K562 (cell line): ENCODE measurements at regions not wholly inside any gene's neighbourhood (a gene's known extent, or its start where the extent isn't known, plus 50 kb on each side); places are given as distances from the start of the nearest gene placed in this dataset.

ENCODE experiments used
- ATAC-seq: fragments of 200-7000 bp; cut with Tn5 transposase; 3 replicates; pipeline ENCODE4 v1.9.1; 2020; ENCODE audit warnings: moderate library complexity
- BruUV-seq: library from RNA; stranded (reverse); fragments of 400-500 nt; replicated peaks from 2 replicates; lab custom pipeline; 2021; lab: Mats Ljungman, UMichigan
- CTCF ChIA-PET: fragments of 300-600 bp; formaldehyde crosslinking; extraction: SDS; loops from one replicate; lab custom pipeline; 2021; ENCODE audit warnings: low intra/inter-chr PET ratio; lab: Yijun Ruan, JAX
- POLR2A ChIA-PET: fragments of 300-600, 350-650 bp; sonication (Branson Sonifier 250); formaldehyde crosslinking; extraction: SDS; loops from one replicate; lab custom pipeline; 2021; ENCODE audit warnings: antibody characterized with exemption, inconsistent platforms; lab: Yijun Ruan, JAX
- DNase-seq, 4 experiments: peaks; one replicate each; pipeline versions ENCODE4 v3.0.0 to v3.0.0-alpha.2; 2011 to 2018; ENCODE audit warnings: low spot score in 3 of 4, mixed read lengths in 3 of 4; ENCODE audit errors: extremely low read depth in 1 of 4
- FAIRE-seq: peaks from 2 replicates; lab custom pipeline; 2011; peaks lifted over from hg19 to GRCh38; lab: Jason Lieb, UNC
- H2AFZ ChIP-seq: 2 replicates; pipeline ENCODE4 v1.6.0; 2011; ENCODE audit warnings: low read depth, low read length, control low read depth, inconsistent platforms
- H3K27ac ChIP-seq: fragments of 200-600 bp; 3 replicates; pipeline ENCODE4 v1.8.0; 2011; ENCODE audit warnings: low read depth, mild to moderate bottlenecking, control low read depth, inconsistent platforms, low read length, moderate library complexity, mixed read lengths; ENCODE audit errors: extremely low read depth
- H3K27me3 ChIP-seq, 2 experiments: fragments of 300-600 bp in 1 of 2; 2 replicates in 1 of 2; 3 replicates in 1 of 2; pipeline versions ENCODE4 v1.6.0 to v1.8.0; 2011; ENCODE audit warnings: inconsistent platforms in 2 of 2, low read length in 2 of 2, mild to moderate bottlenecking in 1 of 2, mixed read lengths in 1 of 2, moderate library complexity in 1 of 2; ENCODE audit not compliant: control insufficient read depth in 2 of 2, insufficient read depth in 2 of 2
- H3K36me3 ChIP-seq: fragments of 300-600 bp; 3 replicates; pipeline ENCODE4 v1.8.0; 2011; ENCODE audit warnings: mild to moderate bottlenecking, low read length, inconsistent platforms; ENCODE audit not compliant: control insufficient read depth, insufficient read depth
- H3K4me1 ChIP-seq, 2 experiments: fragments of 200-600 bp in 1 of 2; replicated peaks in 1 of 2; 2 replicates in 1 of 2; 3 replicates in 1 of 2; pipeline versions ENCODE4 v1.5.1 to v1.8.0; 2011; ENCODE audit warnings: inconsistent platforms in 2 of 2, low read length in 2 of 2, mild to moderate bottlenecking in 1 of 2, mixed read lengths in 1 of 2, moderate library complexity in 1 of 2; ENCODE audit not compliant: control insufficient read depth in 2 of 2, insufficient read depth in 2 of 2
- H3K4me2 ChIP-seq: 2 replicates; pipeline ENCODE4 v1.6.1; 2011; ENCODE audit warnings: low read length, control low read depth, inconsistent platforms, mixed read lengths; ENCODE audit not compliant: insufficient read depth
- H3K4me3 ChIP-seq: fragments of 200-600 bp; sonication (generic), shearing (Covaris generic); 2 replicates; pipeline ENCODE4 v1.5.1; 2016; ENCODE audit warnings: control low read depth, inconsistent platforms
- H3K79me2 ChIP-seq: fragments of 200-600 bp; 3 replicates; pipeline ENCODE4 v1.8.0; 2011; ENCODE audit warnings: low read length, inconsistent platforms; ENCODE audit not compliant: control insufficient read depth, insufficient read depth
- H3K9ac ChIP-seq, 2 experiments: 2 replicates each; pipeline versions ENCODE4 v1.6.0 to v1.6.1; 2011; ENCODE audit warnings: low read depth in 2 of 2, low read length in 2 of 2, control low read depth in 1 of 2, inconsistent platforms in 1 of 2, mild to moderate bottlenecking in 1 of 2, mixed read lengths in 1 of 2; ENCODE audit not compliant: insufficient read depth in 1 of 2
- H3K9me1 ChIP-seq: one replicate; pipeline ENCODE4 v1.6.0; 2011; ENCODE audit warnings: inconsistent platforms, mild to moderate bottlenecking, low read length, moderate library complexity; ENCODE audit not compliant: control insufficient read depth, insufficient read depth
- H3K9me3 ChIP-seq: replicated peaks from 2 replicates; pipeline ENCODE4 v1.5.1; 2011; ENCODE audit warnings: low read depth, low read length, inconsistent platforms; ENCODE audit not compliant: control insufficient read depth, insufficient read depth
- H4K20me1 ChIP-seq: replicated peaks from 2 replicates; pipeline ENCODE4 v1.6.1; 2011; ENCODE audit warnings: low read length, inconsistent platforms, mixed read lengths; ENCODE audit not compliant: control insufficient read depth, insufficient read depth
- DMBX1 ChIP-seq: fragments of 250-450 bp; sonication (Bioruptor Pico); IDR thresholded peaks from 2 replicates; pipeline ENCODE4 v1.8.0; 2022; ENCODE audit warnings: inconsistent platforms, mild to moderate bottlenecking, moderate library complexity, borderline replicate concordance
- NR2C2 ChIP-seq, 2 experiments: fragments of 200-800 bp in 1 of 2; sonication (Bioruptor generic) in 1 of 2; sonication (generic) in 1 of 2; formaldehyde crosslinking in 1 of 2; IDR thresholded peaks; 2 replicates each; pipeline versions ENCODE4 v1.6.1 to v1.8.0; 2016 to 2022; ENCODE audit warnings: mild to moderate bottlenecking in 1 of 2, missing compliant biosample characterization in 1 of 2, missing genetic modification characterization in 1 of 2, missing genetic modification reagents in 1 of 2
- SRSF1 ChIP-seq: fragments of 200-400 bp; formaldehyde crosslinking; IDR thresholded peaks from 2 replicates; pipeline ENCODE4 v1.6.1; 2017; ENCODE audit warnings: mild to moderate bottlenecking, low read depth, low read length, moderate library complexity
- TAL1 ChIP-seq: fragments of 450-650 bp; IDR thresholded peaks from 2 replicates; pipeline ENCODE4 v1.6.1; 2016; ENCODE audit warnings: mild to moderate bottlenecking
- ZZZ3 ChIP-seq: fragments of 450-650 bp; IDR thresholded peaks from 2 replicates; pipeline ENCODE4 v1.6.1; 2016; ENCODE audit warnings: antibody characterized with exemption, mild to moderate bottlenecking, moderate library complexity
- WGBS: fragments of 100-300 bp; shearing (Covaris generic); methylation state at CpG from one replicate; pipeline ENCODE4 v1.1.6; 2016; ENCODE audit warnings: low coverage, mixed read lengths; ENCODE audit not compliant: insufficient coverage; ENCODE audit errors: missing lambda C conversion rate; 5-methylcytosine and 5-hydroxymethylcytosine counted together
- in situ Hi-C: fragments of 300-500 bp; cut with MboI; formaldehyde crosslinking; loops from 4 replicates; pipeline ENCODE4 v1.15.0; 2018; ENCODE audit warnings: inconsistent platforms, mixed read lengths
- intact Hi-C: fragments of 100-400 bp; cut with micrococcal nuclease; formaldehyde crosslinking; loops from 2 replicates; pipeline ENCODE4 v1.14.2; 2022
- TF ChIP-seq, protein P1 (sequence below): fragments of 450-650 bp; formaldehyde crosslinking; IDR thresholded peaks from 2 replicates; pipeline ENCODE4 v1.4.0; 2020; ENCODE audit warnings: mild to moderate bottlenecking, moderate library complexity
- TF ChIP-seq, protein P2 (sequence below): fragments of 250-450 bp; sonication (Bioruptor Pico); IDR thresholded peaks from 2 replicates; pipeline ENCODE4 v1.4.0; 2020
- TF ChIP-seq, protein P3 (sequence below), 2 experiments: fragments of 150-350 bp in 1 of 2; IDR thresholded peaks; 2 replicates each; pipeline ENCODE4 v1.6.1; 2012 to 2016; ENCODE audit warnings: low read depth in 2 of 2, low read length in 2 of 2, mild to moderate bottlenecking in 1 of 2, moderate library complexity in 1 of 2

DNA sequence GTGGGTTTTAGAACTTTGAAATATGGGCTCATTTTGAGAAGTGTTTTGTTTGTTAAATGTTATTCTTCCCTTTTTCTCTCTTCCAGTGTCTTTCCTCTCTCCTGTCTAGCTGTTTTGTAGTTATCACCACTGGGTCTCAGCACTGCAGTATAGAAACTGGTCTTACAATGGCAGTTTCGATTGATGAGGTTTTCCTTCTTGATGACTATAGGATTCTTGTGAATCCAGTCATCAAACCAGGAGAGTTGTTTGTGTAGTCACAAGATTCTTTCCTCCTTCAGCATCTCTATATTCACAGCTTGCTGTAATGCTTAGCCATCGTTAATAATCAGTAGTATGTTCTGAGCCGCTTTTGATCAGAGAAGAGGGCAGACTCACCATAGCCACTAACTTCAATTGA lies 172.3 kb downstream of the OGFRL1 start (continued):
- TF ChIP-seq NR2C2 (CRISPR knock-in tag; IDR thresholded peaks at IDR 0.05) (no peak), NR2C2 (tag; IDR thresholded peaks at IDR 0.05) (no peak), ZZZ3 (no peak)

DNA sequence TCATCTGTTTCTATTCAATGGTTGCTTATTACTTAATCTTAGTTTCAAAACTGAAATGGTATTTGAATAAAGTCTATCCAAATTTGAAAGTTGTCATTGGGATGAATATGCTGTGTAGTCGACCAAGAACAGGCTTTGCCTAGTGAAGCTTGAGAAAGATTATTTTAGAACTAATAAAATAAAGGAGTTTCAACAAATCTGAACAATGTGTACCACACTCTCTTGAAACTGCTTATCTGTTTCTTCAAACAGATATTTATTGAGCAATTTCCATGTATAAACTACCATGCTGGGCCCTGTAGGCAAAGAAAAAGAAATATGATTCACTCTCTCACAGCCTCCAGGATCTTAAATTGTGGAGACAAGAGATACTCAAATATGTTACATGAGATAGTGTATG lies 174.4 kb downstream of the OGFRL1 start:
- no peak for DNase-seq
- no TSS peak for BruUV-seq
- H3K4me1 ChIP-seq, result no peaks in the 10 kb centered on the region
- WGBS, result 0% methylated on average over 1 of the region's 1 CpG
- H4K20me1 ChIP-seq, result no peaks in the 10 kb centered on the region
- ChIA-PET CTCF (no interaction called here), POLR2A (no interaction called here)
- no peak overlapping the region for H3K4me2 ChIP-seq
- no peaks in the 10 kb centered on the region for H3K79me2 ChIP-seq
- no peak overlapping the region for H3K4me3 ChIP-seq
- H3K36me3 ChIP-seq, result no peaks in the 10 kb centered on the region
- in situ Hi-C loops, result no loop called here
- no peak for ATAC-seq
- no peak overlapping the region for H3K27ac ChIP-seq
- no peak overlapping the region for H2AFZ ChIP-seq
- no peak overlapping the region for H3K9ac ChIP-seq
- no peak for FAIRE-seq
- no peaks in the 10 kb centered on the region for H3K27me3 ChIP-seq
- no peaks in the 10 kb centered on the region for H3K9me3 ChIP-seq
- no peaks in the 10 kb centered on the region for H3K9me1 ChIP-seq
- intact Hi-C loops, result no loop called here
- TF ChIP-seq DMBX1 (CRISPR knock-in tag), result no peak
- TF ChIP-seq TAL1, result no peak
- TF ChIP-seq, protein P1, sequence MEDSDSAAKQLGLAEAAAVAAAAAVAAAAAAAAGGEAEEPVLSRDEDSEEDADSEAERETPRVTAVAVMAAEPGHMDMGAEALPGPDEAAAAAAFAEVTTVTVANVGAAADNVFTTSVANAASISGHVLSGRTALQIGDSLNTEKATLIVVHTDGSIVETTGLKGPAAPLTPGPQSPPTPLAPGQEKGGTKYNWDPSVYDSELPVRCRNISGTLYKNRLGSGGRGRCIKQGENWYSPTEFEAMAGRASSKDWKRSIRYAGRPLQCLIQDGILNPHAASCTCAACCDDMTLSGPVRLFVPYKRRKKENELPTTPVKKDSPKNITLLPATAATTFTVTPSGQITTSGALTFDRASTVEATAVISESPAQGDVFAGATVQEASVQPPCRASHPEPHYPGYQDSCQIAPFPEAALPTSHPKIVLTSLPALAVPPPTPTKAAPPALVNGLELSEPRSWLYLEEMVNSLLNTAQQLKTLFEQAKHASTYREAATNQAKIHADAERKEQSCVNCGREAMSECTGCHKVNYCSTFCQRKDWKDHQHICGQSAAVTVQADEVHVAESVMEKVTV, result no peak
- TF ChIP-seq, protein P2, sequence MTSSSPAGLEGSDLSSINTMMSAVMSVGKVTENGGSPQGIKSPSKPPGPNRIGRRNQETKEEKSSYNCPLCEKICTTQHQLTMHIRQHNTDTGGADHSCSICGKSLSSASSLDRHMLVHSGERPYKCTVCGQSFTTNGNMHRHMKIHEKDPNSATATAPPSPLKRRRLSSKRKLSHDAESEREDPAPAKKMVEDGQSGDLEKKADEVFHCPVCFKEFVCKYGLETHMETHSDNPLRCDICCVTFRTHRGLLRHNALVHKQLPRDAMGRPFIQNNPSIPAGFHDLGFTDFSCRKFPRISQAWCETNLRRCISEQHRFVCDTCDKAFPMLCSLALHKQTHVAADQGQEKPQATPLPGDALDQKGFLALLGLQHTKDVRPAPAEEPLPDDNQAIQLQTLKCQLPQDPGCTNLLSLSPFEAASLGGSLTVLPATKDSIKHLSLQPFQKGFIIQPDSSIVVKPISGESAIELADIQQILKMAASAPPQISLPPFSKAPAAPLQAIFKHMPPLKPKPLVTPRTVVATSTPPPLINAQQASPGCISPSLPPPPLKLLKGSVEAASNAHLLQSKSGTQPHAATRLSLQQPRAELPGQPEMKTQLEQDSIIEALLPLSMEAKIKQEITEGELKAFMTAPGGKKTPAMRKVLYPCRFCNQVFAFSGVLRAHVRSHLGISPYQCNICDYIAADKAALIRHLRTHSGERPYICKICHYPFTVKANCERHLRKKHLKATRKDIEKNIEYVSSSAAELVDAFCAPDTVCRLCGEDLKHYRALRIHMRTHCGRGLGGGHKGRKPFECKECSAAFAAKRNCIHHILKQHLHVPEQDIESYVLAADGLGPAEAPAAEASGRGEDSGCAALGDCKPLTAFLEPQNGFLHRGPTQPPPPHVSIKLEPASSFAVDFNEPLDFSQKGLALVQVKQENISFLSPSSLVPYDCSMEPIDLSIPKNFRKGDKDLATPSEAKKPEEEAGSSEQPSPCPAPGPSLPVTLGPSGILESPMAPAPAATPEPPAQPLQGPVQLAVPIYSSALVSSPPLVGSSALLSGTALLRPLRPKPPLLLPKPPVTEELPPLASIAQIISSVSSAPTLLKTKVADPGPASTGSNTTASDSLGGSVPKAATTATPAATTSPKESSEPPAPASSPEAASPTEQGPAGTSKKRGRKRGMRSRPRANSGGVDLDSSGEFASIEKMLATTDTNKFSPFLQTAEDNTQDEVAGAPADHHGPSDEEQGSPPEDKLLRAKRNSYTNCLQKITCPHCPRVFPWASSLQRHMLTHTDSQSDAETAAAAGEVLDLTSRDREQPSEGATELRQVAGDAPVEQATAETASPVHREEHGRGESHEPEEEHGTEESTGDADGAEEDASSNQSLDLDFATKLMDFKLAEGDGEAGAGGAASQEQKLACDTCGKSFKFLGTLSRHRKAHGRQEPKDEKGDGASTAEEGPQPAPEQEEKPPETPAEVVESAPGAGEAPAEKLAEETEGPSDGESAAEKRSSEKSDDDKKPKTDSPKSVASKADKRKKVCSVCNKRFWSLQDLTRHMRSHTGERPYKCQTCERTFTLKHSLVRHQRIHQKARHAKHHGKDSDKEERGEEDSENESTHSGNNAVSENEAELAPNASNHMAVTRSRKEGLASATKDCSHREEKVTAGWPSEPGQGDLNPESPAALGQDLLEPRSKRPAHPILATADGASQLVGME (CRISPR knock-in tag), result no peak
- TF ChIP-seq SRSF1, result no peak
- TF ChIP-seq, protein P3, sequence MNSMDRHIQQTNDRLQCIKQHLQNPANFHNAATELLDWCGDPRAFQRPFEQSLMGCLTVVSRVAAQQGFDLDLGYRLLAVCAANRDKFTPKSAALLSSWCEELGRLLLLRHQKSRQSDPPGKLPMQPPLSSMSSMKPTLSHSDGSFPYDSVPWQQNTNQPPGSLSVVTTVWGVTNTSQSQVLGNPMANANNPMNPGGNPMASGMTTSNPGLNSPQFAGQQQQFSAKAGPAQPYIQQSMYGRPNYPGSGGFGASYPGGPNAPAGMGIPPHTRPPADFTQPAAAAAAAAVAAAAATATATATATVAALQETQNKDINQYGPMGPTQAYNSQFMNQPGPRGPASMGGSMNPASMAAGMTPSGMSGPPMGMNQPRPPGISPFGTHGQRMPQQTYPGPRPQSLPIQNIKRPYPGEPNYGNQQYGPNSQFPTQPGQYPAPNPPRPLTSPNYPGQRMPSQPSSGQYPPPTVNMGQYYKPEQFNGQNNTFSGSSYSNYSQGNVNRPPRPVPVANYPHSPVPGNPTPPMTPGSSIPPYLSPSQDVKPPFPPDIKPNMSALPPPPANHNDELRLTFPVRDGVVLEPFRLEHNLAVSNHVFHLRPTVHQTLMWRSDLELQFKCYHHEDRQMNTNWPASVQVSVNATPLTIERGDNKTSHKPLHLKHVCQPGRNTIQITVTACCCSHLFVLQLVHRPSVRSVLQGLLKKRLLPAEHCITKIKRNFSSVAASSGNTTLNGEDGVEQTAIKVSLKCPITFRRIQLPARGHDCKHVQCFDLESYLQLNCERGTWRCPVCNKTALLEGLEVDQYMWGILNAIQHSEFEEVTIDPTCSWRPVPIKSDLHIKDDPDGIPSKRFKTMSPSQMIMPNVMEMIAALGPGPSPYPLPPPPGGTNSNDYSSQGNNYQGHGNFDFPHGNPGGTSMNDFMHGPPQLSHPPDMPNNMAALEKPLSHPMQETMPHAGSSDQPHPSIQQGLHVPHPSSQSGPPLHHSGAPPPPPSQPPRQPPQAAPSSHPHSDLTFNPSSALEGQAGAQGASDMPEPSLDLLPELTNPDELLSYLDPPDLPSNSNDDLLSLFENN (IDR thresholded peaks at IDR 0.05; ENCODE audit: low read depth in 2 of 2, low read length in 2 of 2), result no peak
